ENCODE measurements at regions not wholly inside any gene's neighbourhood (a gene's known extent, or its start where the extent isn't known, plus 50 kb on each side); places are given as distances from the start of the nearest gene placed in this dataset.

GRCh38 chr12:76266797-76267196 lies 81.4 kb downstream of the BBS10 start:
- no peak for TF ChIP-seq CTCF (IDR thresholded peaks at IDR 0.05; ENCODE audit: borderline replicate concordance, control extremely low read depth, extremely low read depth, insufficient read depth, missing control alignments)
- in situ Hi-C loops (cut with MboI; ENCODE audit: low sequenced_read_pairs, unreplicated experiment) = no loop called here
- no peak for DNase-seq (ENCODE audit: low spot score)

- in situ Hi-C loops (cut with MboI; ENCODE audit: low sequenced_read_pairs, unreplicated experiment) = no loop called here
- DNase-seq (ENCODE audit: low spot score) = no peak
- no peak for TF ChIP-seq CTCF (IDR thresholded peaks at IDR 0.05; ENCODE audit: borderline replicate concordance, control extremely low read depth, extremely low read depth, insufficient read depth, missing control alignments)
Measured at GRCh38 chr12:76265424-76266180, 82.6 kb downstream of the BBS10 start.

- DNase-seq (ENCODE audit: low spot score) = no peak
- TF ChIP-seq CTCF (IDR thresholded peaks at IDR 0.05; ENCODE audit: borderline replicate concordance, control extremely low read depth, extremely low read depth, insufficient read depth, missing control alignments) = no peak
- in situ Hi-C loops (cut with MboI; ENCODE audit: low sequenced_read_pairs, unreplicated experiment) = no loop called here
Measured at GRCh38 chr12:76264611-76265012, 83.6 kb downstream of the BBS10 start.

- TF ChIP-seq CTCF (IDR thresholded peaks at IDR 0.05; ENCODE audit: borderline replicate concordance, control extremely low read depth, extremely low read depth, insufficient read depth, missing control alignments) = no peak
- in situ Hi-C loops (cut with MboI; ENCODE audit: low sequenced_read_pairs, unreplicated experiment) = no loop called here
- no peak for DNase-seq (ENCODE audit: low spot score)
Measured at GRCh38 chr12:76263696-76264095, 84.5 kb downstream of the BBS10 start.

GRCh38 chr12:76260390-76260748 lies 87.8 kb downstream of the BBS10 start:
- in situ Hi-C loops (cut with MboI; ENCODE audit: low sequenced_read_pairs, unreplicated experiment) = no loop called here
- no peak for TF ChIP-seq CTCF (IDR thresholded peaks at IDR 0.05; ENCODE audit: borderline replicate concordance, control extremely low read depth, extremely low read depth, insufficient read depth, missing control alignments)
- no peak for DNase-seq (ENCODE audit: low spot score)

- in situ Hi-C loops (cut with MboI; ENCODE audit: low sequenced_read_pairs, unreplicated experiment) = no loop called here
- no peak for DNase-seq (ENCODE audit: low spot score)
- no peak for TF ChIP-seq CTCF (IDR thresholded peaks at IDR 0.05; ENCODE audit: borderline replicate concordance, control extremely low read depth, extremely low read depth, insufficient read depth, missing control alignments)
Measured at GRCh38 chr12:76259660-76260389, 88.4 kb downstream of the BBS10 start.
